Muscle of back (tissue), 3 donors: ENCODE measurements at regions not wholly inside any gene's neighbourhood (a gene's known extent, or its start where the extent isn't known, plus 50 kb on each side); places are given as distances from the start of the nearest gene placed in this dataset.
"Not testable (repeated sequence)": the region's sequence is repeated elsewhere in the genome, so short reads cannot be mapped to it uniquely, and the experiment has no call there.

Source experiments
- DNase-seq, 3 donors: peaks; one replicate each; pipeline versions ENCODE4 v3.0.0 to v3.0.0-alpha.2; 2013

DNA sequence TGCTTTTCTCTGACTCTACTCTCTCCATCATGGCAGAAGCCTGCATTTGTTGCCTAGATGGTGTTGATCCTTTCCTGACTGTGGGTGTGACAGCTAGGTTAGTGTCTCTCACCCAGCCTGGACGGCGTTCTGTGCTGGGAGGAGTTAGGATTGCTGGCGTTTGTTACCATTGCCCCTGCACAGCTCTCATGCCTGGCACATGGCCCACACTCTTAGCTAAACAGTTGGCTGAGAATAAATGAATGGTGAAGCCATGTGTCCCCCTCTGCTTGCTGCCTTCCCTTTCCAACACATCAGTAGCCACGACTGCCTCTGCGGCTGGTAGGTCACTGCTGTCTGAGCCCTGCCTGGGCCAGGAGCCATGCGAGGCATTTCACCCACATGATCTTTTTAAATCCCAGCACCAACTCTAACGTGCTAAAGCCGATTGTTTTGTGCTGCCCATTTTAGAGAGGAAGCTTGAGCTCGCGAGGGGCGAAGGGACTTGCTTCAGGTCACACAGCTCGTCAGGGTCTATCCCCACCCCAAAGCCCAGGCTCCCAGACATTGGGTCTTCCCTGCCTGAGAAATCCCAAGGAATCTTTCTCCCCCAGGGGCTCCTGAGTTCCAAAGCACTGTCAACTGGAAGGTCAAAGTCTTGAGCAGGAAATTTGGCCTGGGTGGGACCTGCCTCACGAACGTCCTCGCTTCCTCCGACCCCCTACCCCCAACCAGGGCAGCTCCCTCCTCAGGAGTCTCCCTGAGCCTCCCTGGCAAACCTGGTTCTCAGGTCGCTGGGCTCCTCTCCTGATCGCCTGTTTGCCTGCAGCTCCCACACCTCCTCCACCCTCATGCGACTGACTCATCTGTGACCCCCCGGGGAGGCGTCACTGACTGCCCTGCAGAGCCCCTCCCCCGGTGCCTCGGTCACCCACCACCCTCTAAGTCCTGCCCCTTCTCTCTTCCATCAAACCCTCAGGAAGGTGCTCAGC lies 271.7 kb upstream of the C1orf174 start:
- peak in 2 of 3 donors; percentile 32 to 34 for DNase-seq

DNA sequence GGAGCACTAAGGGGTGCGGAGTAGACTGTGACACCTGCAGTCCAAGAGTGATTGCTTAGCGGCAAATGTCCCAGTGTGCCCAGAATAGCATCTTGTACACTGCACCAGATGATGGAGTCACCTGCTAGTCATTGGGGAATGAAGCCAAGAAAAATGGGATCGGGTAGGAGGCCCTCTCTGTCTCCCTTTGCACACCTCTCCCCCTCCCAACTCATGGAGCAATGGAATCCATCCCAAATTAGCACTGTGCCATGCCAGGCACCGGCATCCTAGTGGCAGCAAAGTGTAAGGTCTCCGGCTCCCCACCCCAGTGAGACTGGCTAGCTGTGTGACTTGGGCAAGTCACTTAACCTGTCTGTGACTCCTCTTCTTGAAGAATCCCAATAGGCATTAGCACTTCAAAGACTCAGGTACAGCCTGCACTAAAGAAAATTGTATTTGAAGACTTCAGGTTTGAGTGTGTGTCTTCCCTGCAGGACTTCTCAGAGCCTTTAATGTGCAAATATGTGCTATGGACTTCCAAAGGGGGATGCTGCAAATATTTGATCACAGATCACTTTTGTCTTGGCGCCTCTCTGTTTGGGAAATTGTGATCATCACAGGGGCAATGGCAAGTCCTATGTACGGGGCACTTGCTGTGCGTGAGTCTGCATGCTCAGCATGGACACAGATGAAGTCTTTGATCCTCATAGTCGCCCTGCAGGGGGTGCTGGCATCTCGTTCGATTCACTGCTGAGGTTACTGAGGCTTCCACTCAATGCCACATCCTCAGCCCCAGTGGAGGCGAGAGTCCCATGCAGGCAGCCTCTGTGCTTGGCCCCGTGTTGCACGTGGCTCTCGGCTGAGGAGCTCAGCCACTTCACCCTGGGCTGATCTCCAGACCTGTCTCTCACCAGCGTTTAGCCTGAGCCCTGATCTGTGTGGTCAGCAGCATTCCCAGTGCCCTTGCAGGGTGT lies 272.9 kb upstream of the C1orf174 start:
- peak in 1 of 3 donors; percentile 15 for DNase-seq

DNA sequence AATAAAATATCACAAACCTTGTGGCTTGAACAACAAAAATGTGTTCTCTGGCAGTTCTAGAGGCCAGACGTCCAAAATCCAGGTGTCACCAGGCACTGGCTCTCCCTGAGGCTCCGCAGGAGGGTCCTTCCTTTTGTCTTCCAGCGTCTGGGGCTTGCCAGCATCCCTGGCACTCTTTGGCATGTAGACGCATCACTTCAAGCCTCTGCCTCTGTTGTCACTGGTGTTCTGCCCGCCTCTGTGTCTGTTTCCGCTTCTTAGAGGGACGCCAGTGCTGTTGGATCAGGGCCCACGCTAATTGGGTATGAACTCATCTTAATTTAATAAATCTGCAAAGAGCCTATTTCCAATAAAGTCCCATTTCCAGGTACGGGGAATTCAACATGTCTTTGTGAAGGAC lies 273.7 kb upstream of the C1orf174 start:
- DNase-seq, result no peak

DNA sequence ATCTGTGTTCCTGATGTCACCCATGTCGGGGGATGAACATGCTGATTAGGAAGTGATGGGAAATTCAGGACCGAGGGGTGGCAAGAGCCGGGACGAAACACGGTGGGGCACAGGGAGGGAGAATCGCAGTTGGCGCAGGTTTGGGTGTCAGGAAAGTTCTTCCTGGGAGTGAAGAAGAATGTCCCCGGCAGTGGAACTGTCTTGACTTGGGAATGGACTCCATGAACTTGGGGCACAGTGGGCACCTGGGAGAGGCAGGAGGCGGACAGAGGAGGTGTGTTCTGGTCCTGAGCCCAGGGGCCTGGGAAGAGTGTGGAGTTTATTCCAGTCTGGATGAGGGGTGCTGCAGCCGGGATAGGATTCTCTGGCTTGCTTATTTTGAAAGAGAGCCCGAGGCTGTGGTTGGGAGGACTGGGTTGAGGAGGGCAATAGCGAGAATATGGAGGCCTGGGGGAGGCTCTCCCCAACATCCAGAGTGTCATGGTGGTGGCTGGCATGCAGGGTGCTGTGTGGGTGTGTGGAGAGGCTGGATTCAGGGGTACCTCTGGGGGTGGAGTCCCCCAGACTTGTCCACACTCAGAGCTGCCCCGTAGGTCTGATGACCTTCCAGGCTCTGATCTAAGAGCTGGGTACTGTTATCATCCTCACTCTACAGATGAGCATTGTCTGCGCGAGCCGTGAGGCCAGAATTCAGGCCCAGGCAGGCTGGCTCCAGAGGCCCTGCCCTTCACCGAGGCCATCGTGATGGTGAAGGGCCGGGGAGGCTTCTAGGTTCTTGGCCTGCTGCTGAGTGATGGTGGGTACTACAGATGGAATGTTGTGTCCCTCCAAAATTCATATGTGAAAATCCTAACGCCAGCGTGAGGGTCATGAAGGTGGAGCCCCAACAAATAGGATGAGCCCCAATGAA lies 274.5 kb upstream of the C1orf174 start:
- no peak for DNase-seq

DNA sequence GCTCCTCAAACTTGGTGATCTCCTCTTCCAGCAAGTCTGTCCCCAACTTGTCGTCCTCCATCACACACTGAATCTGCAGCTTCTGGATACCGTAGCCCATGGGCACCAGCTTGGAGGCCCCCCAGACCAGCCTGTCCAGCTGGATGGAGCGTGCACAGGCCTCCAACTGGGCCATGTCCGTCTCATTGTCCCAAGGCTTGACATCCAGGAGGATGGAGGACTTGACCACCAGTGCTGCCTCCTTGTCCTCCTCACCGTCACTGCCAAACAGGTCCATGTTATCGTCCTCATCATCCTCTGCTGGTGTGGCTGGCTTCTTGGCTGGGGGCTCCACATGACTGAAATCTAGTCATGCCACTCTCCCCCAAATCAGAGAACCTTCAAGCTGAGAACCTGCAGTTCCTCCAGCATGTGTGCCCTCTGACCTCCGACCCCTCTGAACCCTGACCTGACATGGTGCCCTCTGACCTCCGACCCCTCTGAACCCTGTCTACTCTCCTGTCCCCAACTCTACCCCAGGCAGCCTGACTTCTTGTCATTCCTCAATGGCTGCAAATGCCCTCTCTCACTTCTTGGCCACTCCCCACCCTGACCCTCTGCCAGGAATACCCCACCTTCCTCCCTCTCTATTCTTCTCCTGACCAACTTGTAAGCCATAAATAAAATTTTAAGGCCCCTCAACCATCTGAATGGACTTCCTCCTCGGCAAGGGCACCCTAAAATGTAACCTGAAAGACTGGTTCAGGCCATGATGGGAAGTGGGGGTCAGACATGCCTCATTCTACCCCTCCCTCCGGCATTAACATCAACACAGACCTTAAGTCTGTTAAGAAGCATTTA lies 275.7 kb upstream of the C1orf174 start:
- no peak for DNase-seq

DNA sequence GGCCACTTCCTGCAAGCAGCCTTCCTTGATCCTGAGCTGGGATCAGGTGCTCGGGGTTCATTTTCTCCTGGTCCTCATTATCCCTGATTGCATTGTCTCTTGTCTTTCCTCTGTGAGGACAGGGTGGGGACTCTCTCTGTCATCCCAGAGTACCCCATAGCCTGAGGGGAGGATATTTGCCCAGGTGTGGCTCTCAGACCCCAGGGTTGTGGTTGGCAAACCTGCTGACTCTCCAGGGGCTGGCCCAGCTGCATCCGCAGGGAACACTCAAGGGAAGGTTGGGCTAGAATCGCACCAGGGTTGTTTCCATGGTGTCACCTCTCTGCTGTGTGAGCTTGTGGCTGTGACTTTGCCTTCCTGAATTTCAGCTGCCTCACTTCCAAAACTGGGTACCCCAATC lies 276.8 kb upstream of the C1orf174 start:
- no peak for DNase-seq

DNA sequence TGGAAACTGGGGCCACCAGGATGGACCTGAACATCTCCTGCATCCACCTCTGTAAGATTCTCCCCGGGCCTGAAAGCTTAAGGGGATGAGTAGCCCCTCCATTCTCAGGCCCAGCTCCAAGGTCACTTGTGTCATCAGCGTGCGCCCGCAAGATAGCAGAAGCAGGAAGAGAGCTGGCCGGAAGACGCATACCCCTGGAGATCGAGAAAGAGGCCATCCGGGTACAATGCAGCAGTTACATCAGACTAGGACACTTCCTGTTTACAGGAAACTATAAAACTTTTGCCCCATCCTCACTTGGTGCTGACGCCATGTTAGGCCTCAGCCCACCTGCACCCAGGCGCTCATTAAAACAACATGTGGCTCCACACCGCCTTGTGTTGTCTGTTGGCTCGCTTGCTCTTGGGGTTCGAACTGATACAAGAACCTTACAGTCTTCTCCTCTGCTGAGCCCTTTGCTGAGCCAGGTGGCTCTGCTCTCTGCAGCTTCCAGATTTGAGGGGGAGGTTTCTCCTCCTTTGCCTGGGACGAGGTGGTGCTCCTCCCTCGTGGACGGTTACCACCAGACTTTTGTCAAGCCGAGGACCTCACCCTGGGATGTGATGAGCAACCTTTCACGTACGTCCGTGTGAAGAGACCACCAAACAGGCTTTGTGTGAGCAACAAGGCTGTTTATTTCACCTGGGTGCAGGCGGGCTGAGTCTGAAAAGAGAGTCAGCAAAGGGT lies 277.5 kb upstream of the C1orf174 start:
- DNase-seq, result no peak

DNA sequence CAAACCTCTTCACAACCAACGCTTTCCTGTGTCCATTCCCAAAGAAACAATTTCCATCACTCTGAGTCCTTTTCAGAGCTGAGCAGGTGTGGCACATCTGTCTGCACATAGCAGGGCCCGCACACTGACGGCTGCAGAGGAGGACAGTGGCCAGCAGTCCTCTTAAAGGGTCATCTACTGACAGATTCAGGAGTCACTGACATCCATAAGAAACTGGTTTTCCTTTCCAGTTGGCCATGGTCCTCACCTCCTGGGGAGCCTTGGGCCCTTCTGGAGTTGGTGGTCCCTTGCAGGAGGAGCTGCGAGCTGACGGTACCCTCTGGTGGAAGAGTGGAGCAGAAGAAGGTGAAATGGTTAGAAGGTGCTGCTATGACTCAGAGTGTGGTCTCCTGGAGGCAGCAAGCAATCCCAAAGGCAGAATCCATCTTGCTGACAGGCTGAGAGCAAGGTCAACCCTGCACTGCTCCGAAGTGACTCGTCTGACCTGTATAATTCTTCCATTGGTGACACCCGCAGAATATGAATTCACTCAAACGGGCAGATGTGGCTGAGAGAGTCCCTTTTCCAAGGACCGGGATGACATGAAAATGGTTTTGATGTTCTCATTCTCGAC lies 278.5 kb upstream of the C1orf174 start:
- no peak for DNase-seq

DNA sequence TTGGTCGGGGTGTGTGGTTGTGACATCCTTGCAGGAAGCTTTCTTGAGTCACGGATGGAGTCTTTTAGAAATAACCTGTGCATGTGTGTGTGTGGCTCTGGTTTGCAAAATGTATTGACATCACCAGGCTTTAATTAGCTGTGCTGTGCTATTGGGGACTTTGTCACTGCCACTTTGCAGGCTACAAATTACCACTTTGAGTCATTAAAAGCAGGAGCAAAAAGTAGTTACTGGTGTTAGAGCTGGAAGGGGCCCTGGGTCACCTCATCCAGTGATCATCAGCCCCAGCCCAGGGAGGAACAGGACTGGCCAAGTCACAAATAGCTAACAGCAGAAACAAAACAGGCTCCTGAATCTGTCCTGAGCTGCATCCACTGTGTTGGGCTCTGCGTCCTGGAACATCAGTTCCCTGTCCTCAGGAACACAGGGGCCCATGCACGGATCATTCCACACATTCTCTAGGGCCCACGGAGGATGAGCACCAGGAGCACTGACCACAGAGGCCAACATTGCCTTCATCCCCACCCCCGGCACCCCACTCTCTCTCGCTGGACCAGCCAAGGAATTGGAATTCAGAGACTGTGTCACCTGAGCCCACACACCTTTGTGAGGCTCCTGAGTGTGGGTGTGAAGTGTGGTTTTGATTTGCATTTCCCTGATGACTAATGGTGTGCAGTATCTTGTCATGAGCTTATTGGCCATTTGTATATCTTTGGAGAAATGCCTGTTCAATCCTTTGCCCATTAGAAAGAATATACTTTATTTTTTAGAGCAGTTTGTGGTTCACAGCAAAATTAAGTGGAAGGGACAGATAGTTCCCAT lies 280.1 kb upstream of the C1orf174 start:
- no peak for DNase-seq

DNA sequence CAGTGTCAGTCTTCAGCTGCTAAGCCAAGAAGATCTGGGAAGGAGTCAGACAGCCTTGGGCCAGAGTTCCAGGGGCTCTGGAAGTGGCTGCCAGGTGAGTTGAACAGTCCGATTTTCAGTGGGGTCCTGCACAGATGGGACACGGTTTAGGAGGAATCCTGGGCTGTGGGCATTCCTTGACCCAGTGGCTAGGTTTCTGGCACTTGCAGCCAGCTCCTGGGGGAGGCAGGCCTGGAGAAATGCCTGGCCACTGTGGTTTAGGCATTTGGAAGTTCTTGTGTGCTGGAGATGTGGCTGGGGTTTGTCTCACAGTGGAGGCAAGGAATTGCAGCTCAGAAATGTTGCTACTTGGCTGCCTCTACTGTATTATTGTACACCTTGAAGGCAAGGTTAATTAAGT lies 286.4 kb upstream of the C1orf174 start:
- not testable (repeated sequence) for DNase-seq

DNA sequence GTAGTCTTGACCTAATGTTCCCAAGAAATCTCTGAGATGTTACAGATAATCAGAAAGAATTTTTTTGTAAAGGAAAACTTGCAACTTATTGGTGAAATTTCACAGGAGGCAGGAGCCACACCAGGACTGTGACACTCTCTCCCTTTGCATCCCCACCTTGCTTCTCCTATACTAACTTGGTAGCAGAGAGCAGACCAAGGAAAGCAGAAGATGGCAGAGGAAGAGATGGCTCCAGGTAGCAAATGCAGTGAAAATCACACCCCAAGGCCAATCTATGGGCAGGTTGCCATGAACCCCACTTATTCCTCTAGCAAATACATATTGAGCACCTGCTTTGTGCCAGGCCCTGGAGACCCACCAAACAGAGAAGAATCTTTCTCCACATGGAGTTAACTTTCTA lies 303.4 kb upstream of the C1orf174 start:
- no peak for DNase-seq

DNA sequence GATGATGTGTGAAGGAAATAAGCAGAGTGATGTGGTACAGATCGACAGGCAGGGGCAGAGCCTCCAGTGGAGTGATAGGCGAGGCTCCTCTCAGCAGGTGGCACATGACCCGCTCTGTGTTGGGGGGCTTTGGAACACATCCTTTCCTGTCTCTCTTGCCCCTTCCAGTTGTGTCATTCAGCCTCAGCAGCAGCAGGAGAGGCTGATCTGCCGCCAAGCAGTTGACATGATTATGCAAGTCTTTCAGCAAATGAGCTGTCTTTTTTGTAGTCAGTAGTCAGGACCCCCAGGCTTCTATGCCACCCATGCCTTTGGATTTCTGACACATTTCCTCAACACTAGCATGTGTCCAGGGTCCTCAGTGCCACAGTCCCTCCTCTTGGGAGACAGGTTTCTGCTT lies 307.1 kb upstream of the C1orf174 start:
- no peak for DNase-seq

DNA sequence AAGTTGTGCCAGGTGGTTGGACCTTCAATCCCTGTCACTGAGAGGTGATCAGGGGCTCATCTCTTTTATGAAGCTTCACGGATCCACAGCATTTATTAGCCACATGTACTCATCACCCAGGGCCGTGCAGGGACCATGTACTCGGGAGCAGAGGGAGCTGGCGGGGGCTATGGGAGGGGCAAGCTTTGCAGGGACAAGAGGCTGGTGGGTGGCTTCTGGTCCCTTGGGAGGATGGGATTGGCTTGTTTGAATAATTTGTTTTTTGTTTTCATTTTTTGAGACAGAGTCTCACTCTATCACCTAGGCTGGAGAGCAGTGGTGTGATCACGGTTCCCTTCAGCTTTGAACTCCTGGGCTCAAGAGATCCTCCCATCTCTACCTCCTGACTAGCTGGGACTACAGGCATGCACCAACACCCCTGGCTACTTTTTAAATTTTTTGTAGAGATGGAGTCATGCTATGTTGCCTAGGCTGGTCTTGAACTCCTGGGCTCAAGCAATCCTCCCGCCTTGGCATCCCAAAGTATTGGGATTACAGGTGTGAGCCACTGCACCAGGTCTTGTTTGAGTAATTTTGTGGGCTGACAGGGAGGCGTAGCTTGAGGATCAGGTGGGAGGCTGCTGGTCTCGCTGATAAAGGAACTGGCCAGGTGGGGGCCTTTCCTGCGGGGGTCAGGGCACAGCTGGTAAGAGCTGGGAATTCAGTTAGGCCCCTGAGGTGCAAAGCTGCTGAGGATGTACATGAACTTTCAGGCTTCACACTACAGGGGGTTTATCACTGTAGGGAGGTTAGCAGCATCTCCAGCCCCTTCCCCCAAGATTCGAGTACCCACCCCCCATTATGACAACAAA lies 308.0 kb upstream of the C1orf174 start:
- DNase-seq, result no peak

DNA sequence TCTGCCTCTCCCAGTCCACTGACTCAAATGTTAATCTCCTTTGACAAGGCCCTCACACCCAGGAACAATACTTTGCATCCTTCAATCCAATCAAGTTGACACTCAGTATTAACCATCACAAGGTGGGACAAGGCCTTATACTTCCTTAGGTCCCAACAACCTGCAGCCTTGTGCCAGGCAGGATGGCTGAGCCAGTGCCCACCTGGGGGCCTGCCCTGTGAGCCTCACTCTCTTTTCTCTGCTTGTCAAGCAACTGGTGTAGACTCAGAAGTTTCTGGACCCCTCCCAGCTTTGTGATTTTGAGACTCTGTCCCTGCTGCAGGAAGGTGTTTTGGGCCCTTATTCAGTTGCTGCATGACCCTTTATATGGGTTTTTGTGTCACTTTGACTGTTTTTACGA lies 310.0 kb upstream of the C1orf174 start:
- DNase-seq, result no peak

DNA sequence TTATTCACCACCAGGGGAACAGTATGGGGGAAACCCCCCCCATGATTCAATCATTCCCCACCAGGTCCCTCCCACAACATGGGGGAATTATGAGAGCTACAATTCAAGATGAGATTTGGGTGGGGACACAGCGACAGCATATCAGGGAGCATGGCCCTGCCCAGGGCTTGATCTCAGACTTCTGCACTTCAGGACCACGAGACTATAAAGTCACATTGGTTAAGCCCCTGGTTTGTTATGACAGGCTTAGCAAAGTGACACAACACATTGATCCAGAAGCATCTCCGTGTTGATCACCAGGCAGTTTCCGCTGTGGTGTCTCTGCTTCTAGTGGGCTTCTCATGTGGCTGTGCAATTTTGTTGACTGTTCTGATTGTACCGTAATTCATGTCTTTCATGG lies 312.7 kb upstream of the C1orf174 start:
- DNase-seq, result no peak

DNA sequence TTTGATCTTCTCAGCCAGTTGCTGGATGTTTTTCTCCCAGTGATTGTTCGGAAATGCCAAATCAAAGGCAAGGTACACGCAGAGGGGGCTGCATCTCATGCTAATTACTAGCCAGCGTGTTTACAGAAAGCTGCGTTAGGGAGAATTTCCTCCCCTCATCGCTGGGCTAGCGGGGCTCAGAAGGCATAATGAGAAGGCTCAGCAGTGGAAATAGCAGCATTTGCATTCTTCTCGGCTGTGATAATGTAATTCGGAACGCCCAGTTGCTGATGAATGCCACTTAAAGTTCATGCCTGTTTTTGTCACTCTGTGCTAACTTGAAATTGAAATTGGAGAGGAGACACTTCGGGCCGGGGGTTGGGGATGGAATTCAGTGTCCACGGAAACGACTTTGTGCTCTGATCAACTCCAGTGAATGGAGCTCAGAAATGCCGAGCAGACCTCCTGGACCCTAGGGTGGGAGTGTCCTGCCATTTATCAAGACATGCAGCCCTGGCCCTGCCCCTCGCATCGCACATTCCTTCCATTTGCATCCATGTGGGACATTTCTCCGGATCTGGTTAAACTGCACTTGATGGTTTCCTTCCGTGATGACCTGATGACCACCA lies 313.4 kb upstream of the C1orf174 start:
- DNase-seq, result no peak

DNA sequence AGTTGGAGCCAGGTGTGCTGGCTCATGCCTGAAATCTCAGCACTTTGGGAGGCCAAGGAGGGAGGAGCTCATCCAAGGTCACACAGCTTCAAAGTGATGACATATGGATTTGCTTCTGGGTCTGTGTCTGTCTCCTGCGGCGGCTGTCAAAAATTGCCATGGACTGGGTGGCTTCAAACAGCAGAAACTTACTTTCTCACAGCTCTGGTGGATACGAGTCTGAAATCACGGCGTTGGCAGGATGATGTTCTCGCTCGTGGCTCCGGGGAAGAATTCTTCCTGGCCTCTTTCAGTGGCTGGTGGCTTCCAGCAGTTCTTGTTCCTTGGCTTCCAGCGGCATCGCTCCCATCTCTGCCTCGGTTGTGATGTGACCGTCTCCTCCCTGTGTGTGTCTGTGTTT lies 314.8 kb upstream of the C1orf174 start:
- no peak for DNase-seq
